Erythroblast (primary cell): ENCODE measurements at regions not wholly inside any gene's neighbourhood (a gene's known extent, or its start where the extent isn't known, plus 50 kb on each side); places are given as distances from the start of the nearest gene placed in this dataset.

ENCODE experiments used
- GATA1 ChIP-seq: IDR thresholded peaks from 2 replicates; pipeline ENCODE4 v1.6.1; 2011; ENCODE audit warnings: low read depth, mild to moderate bottlenecking, control low read depth, low read length, moderate library complexity
- POLR2A ChIP-seq: IDR thresholded peaks from 2 replicates; pipeline ENCODE4 v1.6.1; 2011; ENCODE audit warnings: mild to moderate bottlenecking, low read length

DNA sequence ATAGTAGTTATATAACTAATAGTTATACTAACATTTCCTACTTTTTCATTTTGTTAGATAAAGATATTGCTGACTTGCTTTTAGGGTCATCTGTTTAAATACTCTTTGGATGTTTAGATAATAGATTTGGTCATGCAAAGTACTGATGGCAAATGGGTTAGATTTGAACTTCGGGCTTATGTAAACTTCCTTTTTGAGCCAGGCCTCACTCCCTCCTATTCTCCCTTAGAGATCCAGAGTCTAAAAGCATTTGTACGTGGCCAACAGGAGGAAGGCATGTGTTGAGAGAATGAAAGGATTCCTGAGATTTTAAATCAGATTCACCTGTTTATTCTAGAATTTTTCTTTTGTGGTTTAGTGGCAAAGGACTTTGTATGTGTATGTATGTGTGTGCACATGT lies 106.4 kb upstream of the GBE1 start:
- TF ChIP-seq POLR2A (no peak), GATA1 (no peak)
